Effector memory CD8-positive, alpha-beta T cell (primary cell): ENCODE measurements at regions not wholly inside any gene's neighbourhood (a gene's known extent, or its start where the extent isn't known, plus 50 kb on each side); places are given as distances from the start of the nearest gene placed in this dataset.
"Not testable (repeated sequence)": the region's sequence is repeated elsewhere in the genome, so short reads cannot be mapped to it uniquely, and the experiment has no call there.

Experiments used
- ATAC-seq: fragments of 150-1000 bp; cut with Tn5 transposase; replicated peaks from 2 replicates; pipeline ENCODE4 v1.10.0; 2021; ENCODE audit warnings: mild to moderate bottlenecking, moderate library complexity
- DNase-seq, 3 experiments: peaks; one replicate each; pipeline ENCODE4 v3.0.0; 2021
- H3K27ac Mint-ChIP-seq, 2 donors: one replicate each; pipeline ENCODE4 v1.8.0; 2022; ENCODE audit warnings: mild to moderate bottlenecking in 2 of 2, mixed read lengths in 2 of 2, moderate library complexity in 2 of 2
- H3K27me3 Mint-ChIP-seq, 2 donors: one replicate each; pipeline ENCODE4 v1.8.0; 2022; ENCODE audit warnings: mixed read lengths in 2 of 2
- H3K36me3 Mint-ChIP-seq: one replicate; pipeline ENCODE4 v1.8.0; 2022; ENCODE audit warnings: mild to moderate bottlenecking, moderate library complexity, mixed read lengths; ENCODE audit not compliant: insufficient read depth
- H3K4me1 Mint-ChIP-seq, 2 donors: one replicate each; pipeline ENCODE4 v1.8.0; 2022; ENCODE audit warnings: low read depth in 2 of 2, mixed read lengths in 2 of 2
- H3K4me3 Mint-ChIP-seq, 2 donors: one replicate each; pipeline ENCODE4 v1.8.0; 2022; ENCODE audit warnings: mild to moderate bottlenecking in 2 of 2, mixed read lengths in 2 of 2, moderate library complexity in 2 of 2
- H3K9me3 Mint-ChIP-seq, 2 donors: one replicate each; pipeline ENCODE4 v1.8.0; 2022; ENCODE audit warnings: mixed read lengths in 2 of 2

GRCh38 chr19:28596561-28597071 is 616.3 kb downstream of the UQCRFS1 start:
- Mint-ChIP-seq H3K4me3 (no peak overlapping the region), H3K36me3 (no peaks in the 10 kb centered on the region), H3K9me3 (peaks cover 0 to 24% of the 10 kb centered on the region in 2 donors), H3K27me3 (no peaks in the 10 kb centered on the region), H3K4me1 (no peaks in the 10 kb centered on the region), H3K27ac (no peak overlapping the region)
- ATAC-seq, result no peak
- no peak for DNase-seq

DNA sequence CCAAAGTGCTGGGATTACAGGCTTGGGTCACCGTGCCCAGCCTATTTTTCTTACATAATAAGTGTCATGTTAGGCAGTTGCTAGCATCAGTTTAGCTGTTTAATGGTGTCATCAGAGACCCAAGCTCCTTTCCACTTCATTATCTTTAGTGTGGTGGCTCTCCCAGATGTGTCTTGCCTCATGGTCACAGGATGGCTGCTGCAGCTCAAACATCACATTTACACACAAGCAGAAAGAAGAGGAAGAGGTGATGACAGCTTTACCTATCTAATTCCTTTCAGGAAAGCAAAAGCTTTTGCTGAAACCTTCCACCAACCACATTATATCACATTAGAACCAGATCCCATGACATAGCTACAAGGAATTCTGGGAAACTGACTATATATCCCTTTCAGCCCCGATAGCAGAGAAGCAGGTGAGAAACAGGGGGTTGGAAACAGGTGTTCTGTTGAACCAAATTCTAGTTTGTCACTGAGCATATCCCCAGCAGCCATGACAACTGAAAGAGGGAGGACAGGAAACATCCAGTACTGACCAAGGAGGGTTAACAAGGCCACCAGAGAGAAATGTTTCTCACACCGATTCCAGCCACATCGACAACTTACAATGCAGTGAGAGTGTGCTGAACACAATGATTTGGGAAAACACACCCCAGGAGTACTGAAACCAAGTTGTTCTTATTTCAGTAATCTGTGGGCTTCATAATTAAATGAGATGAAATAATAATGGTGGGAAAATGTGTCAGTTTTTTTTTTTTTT is 617.0 kb downstream of the UQCRFS1 start:
- Mint-ChIP-seq H3K27ac (no peak overlapping the region), H3K36me3 (no peaks in the 10 kb centered on the region), H3K27me3 (no peaks in the 10 kb centered on the region), H3K9me3 (peaks cover 0 to 26% of the 10 kb centered on the region in 2 donors), H3K4me1 (no peaks in the 10 kb centered on the region), H3K4me3 (no peak overlapping the region)
- DNase-seq, result no peak
- ATAC-seq, result no peak

GRCh38 chr19:28594737-28595136 is 618.2 kb downstream of the UQCRFS1 start:
- no peaks in the 10 kb centered on the region for H3K27me3 Mint-ChIP-seq
- peaks cover 0 to 26% of the 10 kb centered on the region in 2 donors for H3K9me3 Mint-ChIP-seq
- H3K4me3 Mint-ChIP-seq, result no peak overlapping the region
- ATAC-seq (no peak), DNase-seq (no peak)
- no peaks in the 10 kb centered on the region for H3K4me1 Mint-ChIP-seq
- no peaks in the 10 kb centered on the region for H3K36me3 Mint-ChIP-seq
- H3K27ac Mint-ChIP-seq, result no peak overlapping the region

GRCh38 chr19:28589991-28590411 is 623.0 kb downstream of the UQCRFS1 start:
- H3K4me3 Mint-ChIP-seq, DNase-seq, H3K4me1 Mint-ChIP-seq, H3K27ac Mint-ChIP-seq, ATAC-seq, H3K36me3 Mint-ChIP-seq, H3K27me3 Mint-ChIP-seq: not testable (repeated sequence)
- peaks cover 0 to 17% of the 10 kb centered on the region in 2 donors for H3K9me3 Mint-ChIP-seq

DNA sequence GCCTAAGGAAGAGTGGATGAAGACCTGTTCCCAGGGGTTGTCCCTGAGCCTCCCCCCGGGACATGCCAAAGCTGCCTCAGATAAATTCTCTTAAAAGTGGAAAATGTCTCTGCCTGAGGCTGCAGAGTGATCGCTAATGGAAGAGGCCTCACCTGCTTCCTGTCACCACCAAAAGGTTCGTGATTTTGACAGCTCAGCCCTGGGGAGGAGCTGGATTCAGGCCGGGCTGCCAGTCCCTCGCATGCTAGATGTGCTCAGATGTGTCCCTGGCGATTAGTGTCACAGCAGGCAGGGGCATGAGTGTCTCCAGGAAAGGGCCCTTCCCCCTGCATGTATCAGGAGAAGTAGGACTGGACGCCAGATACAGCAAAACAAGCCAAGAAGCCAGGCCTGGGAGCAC is 626.5 kb downstream of the UQCRFS1 start:
- peaks cover 0 to under 1% of the 10 kb centered on the region in 2 donors for H3K9me3 Mint-ChIP-seq
- ATAC-seq (no peak), DNase-seq (no peak)
- H3K27ac Mint-ChIP-seq, result no peak overlapping the region
- H3K4me1 Mint-ChIP-seq, result peaks cover 0 to 3% of the 10 kb centered on the region in 2 donors
- no peaks in the 10 kb centered on the region for H3K27me3 Mint-ChIP-seq
- H3K4me3 Mint-ChIP-seq, result no peak overlapping the region
- H3K36me3 Mint-ChIP-seq, result no peaks in the 10 kb centered on the region

DNA sequence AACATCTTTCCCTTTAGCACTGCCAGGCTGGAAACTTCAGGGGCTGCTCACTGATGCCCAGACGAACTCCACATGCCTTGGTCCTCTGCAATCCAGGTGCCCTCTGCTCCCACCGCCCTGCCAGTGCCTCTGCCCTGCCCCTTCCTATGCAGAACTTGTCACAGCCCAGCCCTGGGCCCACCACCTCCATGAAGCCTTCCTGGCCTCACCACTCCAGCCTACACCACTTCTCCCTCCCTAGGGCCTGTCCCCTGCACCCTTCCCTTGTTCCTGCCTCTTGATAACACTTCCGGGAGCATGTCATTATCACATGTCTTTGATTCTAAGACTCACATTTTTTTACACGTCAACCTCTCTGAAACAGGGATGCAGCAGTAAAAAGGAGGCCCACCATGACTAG is 627.2 kb downstream of the UQCRFS1 start:
- H3K4me1 Mint-ChIP-seq, result peaks cover 0 to 3% of the 10 kb centered on the region in 2 donors
- DNase-seq (no peak), ATAC-seq (no peak)
- no peaks in the 10 kb centered on the region for H3K9me3 Mint-ChIP-seq
- no peak overlapping the region for H3K27ac Mint-ChIP-seq
- H3K27me3 Mint-ChIP-seq, result no peaks in the 10 kb centered on the region
- H3K4me3 Mint-ChIP-seq, result no peak overlapping the region
- H3K36me3 Mint-ChIP-seq, result no peaks in the 10 kb centered on the region

- Mint-ChIP-seq H3K9me3 (peaks cover 0 to 3% of the 10 kb centered on the region in 2 donors), H3K27me3 (no peaks in the 10 kb centered on the region), H3K27ac (no peak overlapping the region), H3K4me3 (no peak overlapping the region), H3K4me1 (no peaks in the 10 kb centered on the region), H3K36me3 (no peaks in the 10 kb centered on the region)
- DNase-seq (no peak), ATAC-seq (no peak)
These were observed 629.2 kb downstream of the UQCRFS1 start for GRCh38 chr19:28583713-28584112.

GRCh38 chr19:28583242-28583641 is 629.7 kb downstream of the UQCRFS1 start:
- Mint-ChIP-seq H3K9me3 (peaks cover 0 to 3% of the 10 kb centered on the region in 2 donors), H3K36me3 (no peaks in the 10 kb centered on the region), H3K27me3 (no peaks in the 10 kb centered on the region), H3K4me3 (no peak overlapping the region), H3K27ac (no peak overlapping the region), H3K4me1 (no peaks in the 10 kb centered on the region)
- no peak for DNase-seq
- ATAC-seq, result no peak

GRCh38 chr19:28582796-28583195 is 630.2 kb downstream of the UQCRFS1 start:
- Mint-ChIP-seq H3K36me3 (no peaks in the 10 kb centered on the region), H3K27ac (no peak overlapping the region), H3K4me1 (no peaks in the 10 kb centered on the region), H3K9me3 (peaks cover 0 to 3% of the 10 kb centered on the region in 2 donors), H3K4me3 (no peak overlapping the region), H3K27me3 (no peaks in the 10 kb centered on the region)
- DNase-seq (no peak), ATAC-seq (no peak)

DNA sequence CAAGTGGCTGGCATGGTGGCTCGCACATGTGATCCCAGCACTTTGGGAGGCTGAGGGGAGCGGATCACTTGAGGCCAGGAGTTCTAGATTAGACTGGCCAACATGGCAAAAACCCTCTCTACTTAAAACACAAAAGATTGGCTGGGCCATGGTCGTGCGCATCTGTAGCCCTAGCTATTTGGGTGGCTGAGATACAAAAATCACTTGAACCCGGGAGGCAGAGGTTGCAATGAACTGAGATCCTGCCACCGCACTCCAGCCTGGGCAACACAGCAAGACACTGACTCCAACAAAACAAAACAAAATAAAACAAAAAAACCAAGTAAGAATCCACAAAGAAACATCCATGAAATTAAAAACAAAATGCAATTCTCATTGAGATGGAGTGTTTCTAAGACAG is 630.6 kb downstream of the UQCRFS1 start:
- H3K27ac Mint-ChIP-seq, result no peak overlapping the region
- H3K9me3 Mint-ChIP-seq, result peaks cover 0 to 3% of the 10 kb centered on the region in 2 donors
- DNase-seq, result no peak
- H3K4me1 Mint-ChIP-seq, result no peaks in the 10 kb centered on the region
- no peaks in the 10 kb centered on the region for H3K36me3 Mint-ChIP-seq
- no peak for ATAC-seq
- no peaks in the 10 kb centered on the region for H3K27me3 Mint-ChIP-seq
- H3K4me3 Mint-ChIP-seq, result no peak overlapping the region

DNA sequence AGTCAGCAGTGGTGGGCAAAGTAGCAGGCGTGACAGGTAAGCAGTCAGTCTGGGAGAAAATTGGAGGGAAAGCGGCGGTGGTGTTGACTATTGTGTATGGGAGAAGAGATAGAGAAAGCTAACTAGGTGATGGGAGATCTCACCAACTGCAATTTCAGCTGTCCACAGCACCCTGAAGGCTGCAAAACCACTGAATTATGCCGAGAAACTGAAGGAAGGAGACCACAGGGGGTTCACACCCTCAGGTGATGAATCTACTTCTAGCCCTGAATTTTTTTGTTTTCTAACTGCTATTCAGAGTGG is 631.5 kb downstream of the UQCRFS1 start:
- Mint-ChIP-seq H3K36me3 (no peaks in the 10 kb centered on the region), H3K4me3 (no peak overlapping the region), H3K27me3 (no peaks in the 10 kb centered on the region), H3K4me1 (no peaks in the 10 kb centered on the region), H3K9me3 (peaks cover 0 to 3% of the 10 kb centered on the region in 2 donors), H3K27ac (no peak overlapping the region)
- ATAC-seq (no peak), DNase-seq (no peak)

DNA sequence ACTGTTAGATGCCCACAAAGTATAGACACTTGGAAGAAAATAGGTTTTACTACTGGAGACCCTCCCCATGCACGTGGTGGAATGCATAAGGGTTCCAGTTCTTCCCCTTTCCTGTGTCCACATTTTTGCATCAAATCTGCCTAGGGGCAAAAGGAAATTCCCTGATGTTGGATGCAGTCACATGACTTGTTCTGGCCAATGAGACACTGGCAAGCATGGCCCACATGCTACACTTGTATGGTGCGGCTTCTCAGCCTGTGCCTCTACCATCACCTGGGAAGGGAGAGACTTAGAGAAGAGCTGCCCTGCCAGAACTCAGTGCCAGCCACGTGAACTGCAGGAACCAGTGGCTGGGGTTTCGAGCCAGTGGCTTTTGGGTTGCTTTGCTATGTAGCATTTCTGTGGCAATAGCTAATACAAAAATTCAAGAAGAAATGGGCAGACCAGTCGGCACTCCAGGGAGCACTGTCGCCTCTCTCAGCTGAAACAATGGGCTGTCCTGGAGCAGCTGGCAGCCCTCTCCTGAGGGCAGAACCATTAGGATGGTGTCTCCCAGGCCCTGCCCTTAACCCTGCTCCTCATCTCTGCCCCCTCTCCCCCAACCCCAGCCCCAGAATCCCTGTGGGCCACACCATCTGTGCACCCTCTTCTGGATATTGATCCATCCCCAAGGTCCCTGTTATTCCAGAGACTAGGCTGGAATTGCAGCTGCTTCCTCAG is 634.0 kb downstream of the UQCRFS1 start:
- DNase-seq (no peak), ATAC-seq (no peak)
- Mint-ChIP-seq H3K27me3 (no peaks in the 10 kb centered on the region), H3K36me3 (no peaks in the 10 kb centered on the region), H3K9me3 (peaks cover 7 to 11% of the 10 kb centered on the region in 2 donors), H3K27ac (no peak overlapping the region), H3K4me3 (no peak overlapping the region), H3K4me1 (peaks cover 0 to 6% of the 10 kb centered on the region in 2 donors)

DNA sequence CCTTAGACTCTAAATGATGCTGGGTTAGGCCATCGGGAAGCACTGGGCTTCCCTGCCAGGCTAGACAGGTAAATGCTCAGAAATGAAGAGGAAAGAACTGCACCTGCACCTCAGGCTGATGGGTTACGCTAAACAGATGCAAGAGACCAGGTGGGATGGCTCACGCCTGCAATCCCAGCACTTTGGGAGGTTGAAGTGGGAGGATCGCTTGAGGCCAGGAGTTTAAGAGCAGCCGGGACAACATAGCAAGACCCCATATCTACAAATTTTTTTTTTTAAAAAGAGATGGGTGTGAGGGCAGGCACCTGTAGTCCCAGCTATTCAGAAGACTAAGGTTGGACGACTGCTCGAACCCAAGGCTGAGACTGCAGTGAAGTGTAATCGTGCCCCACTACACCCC is 634.7 kb downstream of the UQCRFS1 start:
- H3K27ac Mint-ChIP-seq, result no peak overlapping the region
- peaks cover 0 to 6% of the 10 kb centered on the region in 2 donors for H3K4me1 Mint-ChIP-seq
- H3K4me3 Mint-ChIP-seq, result no peak overlapping the region
- H3K27me3 Mint-ChIP-seq, result no peaks in the 10 kb centered on the region
- H3K36me3 Mint-ChIP-seq, result no peaks in the 10 kb centered on the region
- peaks cover 7 to 11% of the 10 kb centered on the region in 2 donors for H3K9me3 Mint-ChIP-seq
- DNase-seq (no peak), ATAC-seq (no peak)

DNA sequence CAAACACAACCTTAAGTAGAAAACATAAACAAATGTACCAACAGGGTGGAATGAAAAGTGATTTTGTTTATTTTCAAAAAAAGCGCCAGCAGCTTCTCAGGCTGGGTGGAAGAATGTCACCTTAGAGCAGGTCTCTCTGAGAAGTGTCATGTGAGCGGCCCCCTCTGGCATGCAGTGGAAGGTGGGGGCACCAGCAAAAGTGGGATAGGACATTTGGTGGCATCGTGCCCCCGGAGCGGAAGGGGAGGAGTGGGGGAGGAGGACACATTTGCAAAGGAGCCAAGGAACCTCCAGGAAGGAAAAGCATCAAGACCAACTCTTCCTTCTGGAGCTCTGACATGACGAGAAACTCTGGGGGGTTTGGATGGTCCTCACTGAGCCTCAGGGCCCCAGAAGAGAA is 635.3 kb downstream of the UQCRFS1 start:
- Mint-ChIP-seq H3K4me3 (no peak overlapping the region), H3K9me3 (peaks cover 7 to 11% of the 10 kb centered on the region in 2 donors), H3K36me3 (no peaks in the 10 kb centered on the region), H3K27me3 (no peaks in the 10 kb centered on the region), H3K27ac (no peak overlapping the region), H3K4me1 (peaks cover 0 to 6% of the 10 kb centered on the region in 2 donors)
- ATAC-seq (no peak), DNase-seq (no peak)
